GM10266 (cell line): ENCODE measurements at regions not wholly inside any gene's neighbourhood (a gene's known extent, or its start where the extent isn't known, plus 50 kb on each side); places are given as distances from the start of the nearest gene placed in this dataset.

ENCODE experiments used
- DNase-seq: peaks from one replicate; pipeline ENCODE4 v3.0.0; 2012; ENCODE audit errors: extremely low spot score
- CTCF ChIP-seq: IDR thresholded peaks from 2 replicates; pipeline ENCODE4 v1.5.1; 2012; ENCODE audit warnings: mild to moderate bottlenecking, low read depth; ENCODE audit not compliant: control insufficient read depth, insufficient read depth; ENCODE audit errors: missing control alignments

DNA sequence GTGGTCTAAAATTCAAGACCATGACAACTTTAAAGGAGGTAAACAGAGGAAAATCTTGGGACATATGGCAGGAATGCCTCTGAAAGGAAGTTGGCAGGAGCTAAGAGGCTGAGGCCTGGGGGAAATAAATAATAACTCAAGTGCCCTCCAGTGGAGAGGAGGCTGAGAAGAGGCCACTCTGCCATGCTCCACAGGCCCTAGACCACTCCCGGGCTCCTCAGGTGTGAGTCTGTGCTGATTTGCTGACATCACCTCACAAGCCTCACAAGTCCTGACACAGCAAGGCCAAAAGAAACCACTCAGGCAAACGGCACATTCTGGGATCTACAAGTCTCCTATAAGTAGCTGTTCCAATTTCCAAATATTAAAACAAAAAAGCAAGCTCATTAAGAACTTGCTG lies 91.0 kb upstream of the RIPOR2 start:
- no peak for DNase-seq
- no peak for TF ChIP-seq CTCF

GRCh38 chr6:25027221-25027916 lies 91.6 kb upstream of the RIPOR2 start:
- DNase-seq: peak; percentile 74
- TF ChIP-seq CTCF: peak; percentile 80

GRCh38 chr6:25028328-25028727 lies 92.6 kb upstream of the RIPOR2 start:
- TF ChIP-seq CTCF: no peak
- no peak for DNase-seq

GRCh38 chr6:25032934-25033333 lies 97.2 kb upstream of the RIPOR2 start:
- no peak for DNase-seq
- TF ChIP-seq CTCF: no peak

GRCh38 chr6:25034431-25034921 lies 98.7 kb upstream of the RIPOR2 start:
- DNase-seq: no peak
- TF ChIP-seq CTCF: no peak

DNA sequence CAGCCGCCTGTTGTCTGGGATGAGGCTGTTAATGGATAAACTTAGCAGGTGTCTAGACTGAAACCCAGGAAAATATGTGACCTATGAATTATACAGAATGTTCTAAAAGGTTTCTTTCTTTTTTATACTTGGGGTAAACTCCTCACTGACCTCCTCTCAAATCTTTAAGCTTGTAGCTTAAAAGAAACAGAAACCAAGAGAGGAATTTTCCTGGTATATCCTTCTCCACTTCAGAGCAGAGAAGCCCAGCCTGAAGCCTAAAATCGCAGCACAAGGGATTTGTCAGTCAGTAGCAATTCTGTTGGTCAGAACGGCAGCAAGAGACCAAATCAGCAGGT lies 99.4 kb upstream of the RIPOR2 start:
- TF ChIP-seq CTCF: no peak
- DNase-seq: no peak

GRCh38 chr6:25035512-25036435 lies 100.0 kb upstream of the RIPOR2 start:
- TF ChIP-seq CTCF: no peak
- DNase-seq: no peak
